Left lung (tissue), 4 donors: ENCODE measurements at regions not wholly inside any gene's neighbourhood (a gene's known extent, or its start where the extent isn't known, plus 50 kb on each side); places are given as distances from the start of the nearest gene placed in this dataset.

Source experiments
- ATAC-seq: fragments of 200-7000 bp; cut with Tn5 transposase; one replicate; pipeline ENCODE4 v1.9.1; 2020; ENCODE audit warnings: moderate library complexity
- DNase-seq, 4 donors: peaks; one replicate each; pipeline ENCODE4 v3.0.0-alpha.2; 2013 to 2020
- H3K27ac ChIP-seq, 2 donors: fragments of 200-600 bp; sonication (generic) in 1 of 2; one replicate each; pipeline versions ENCODE4 v1.5.0 to v1.8.0; 2020 to 2021
- H3K27me3 ChIP-seq, 2 donors: fragments of 200-600 bp; sonication (generic) in 1 of 2; one replicate each; pipeline versions ENCODE4 v1.5.0 to v1.8.0; 2020 to 2021
- H3K36me3 ChIP-seq, 2 donors: fragments of 200-600 bp; sonication (generic) in 1 of 2; one replicate each; pipeline versions ENCODE4 v1.5.0 to v1.8.0; 2020 to 2021
- H3K4me1 ChIP-seq, 2 donors: fragments of 200-600 bp; one replicate each; pipeline ENCODE4 v1.8.0; 2021
- H3K4me3 ChIP-seq, 2 donors: fragments of 200-600 bp; sonication (generic) in 1 of 2; one replicate each; pipeline versions ENCODE4 v1.5.0 to v1.8.0; 2020 to 2021; ENCODE audit warnings: mild to moderate bottlenecking in 1 of 2
- H3K9me3 ChIP-seq, 2 donors: fragments of 200-600 bp; sonication (generic) in 1 of 2; one replicate each; pipeline versions ENCODE4 v1.5.0 to v1.8.0; 2020 to 2021
- CTCF ChIP-seq, 2 donors: fragments of 200-600 bp; sonication (generic) in 1 of 2; IDR thresholded peaks; one replicate each; pipeline versions ENCODE4 v1.5.0 to v1.8.0; 2021; ENCODE audit warnings: antibody characterized with exemption in 2 of 2
- intact Hi-C, 2 donors: fragments of 100-400 bp; cut with DNase I; formaldehyde crosslinking; loops; one replicate each; pipeline versions ENCODE4 v1.11.2 to v1.14.2; 2022
- donor health status: DM: no; HTN: yes; CAD: no.
- donor health status: DM: no; HTN: no; CAD: no.

DNA sequence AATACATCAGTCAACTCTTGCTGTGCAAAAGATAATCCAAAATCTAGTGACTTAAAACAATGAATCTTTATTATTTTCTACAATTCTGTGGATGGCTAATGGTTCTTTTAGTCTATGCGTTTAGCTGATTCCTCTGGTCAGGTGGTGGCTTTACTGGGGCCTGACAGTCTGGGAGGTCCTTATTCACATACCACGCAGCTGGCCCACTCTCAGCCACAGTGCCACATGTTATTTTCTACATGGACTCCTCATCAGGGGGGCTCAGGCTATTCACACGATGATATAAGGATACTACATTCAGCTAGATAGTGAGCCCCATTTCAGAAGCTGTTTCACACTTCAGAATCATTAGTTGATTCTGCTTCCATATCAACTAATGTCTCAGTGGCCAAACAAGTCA, 287.5 kb upstream of the MGAT4C start:
- ATAC-seq (no peak), DNase-seq (no peak)
- no peaks in the 10 kb centered on the region for H3K4me1 ChIP-seq
- no peak overlapping the region for H3K4me3 ChIP-seq
- TF ChIP-seq CTCF (IDR thresholded peaks at IDR 0.05), result no peak
- no peak overlapping the region for H3K27ac ChIP-seq
- peaks cover 0 to 5% of the 10 kb centered on the region in 2 donors for H3K9me3 ChIP-seq
- no peaks in the 10 kb centered on the region for H3K27me3 ChIP-seq
- H3K36me3 ChIP-seq, result no peaks in the 10 kb centered on the region
- intact Hi-C loops, result no loop called here

DNA sequence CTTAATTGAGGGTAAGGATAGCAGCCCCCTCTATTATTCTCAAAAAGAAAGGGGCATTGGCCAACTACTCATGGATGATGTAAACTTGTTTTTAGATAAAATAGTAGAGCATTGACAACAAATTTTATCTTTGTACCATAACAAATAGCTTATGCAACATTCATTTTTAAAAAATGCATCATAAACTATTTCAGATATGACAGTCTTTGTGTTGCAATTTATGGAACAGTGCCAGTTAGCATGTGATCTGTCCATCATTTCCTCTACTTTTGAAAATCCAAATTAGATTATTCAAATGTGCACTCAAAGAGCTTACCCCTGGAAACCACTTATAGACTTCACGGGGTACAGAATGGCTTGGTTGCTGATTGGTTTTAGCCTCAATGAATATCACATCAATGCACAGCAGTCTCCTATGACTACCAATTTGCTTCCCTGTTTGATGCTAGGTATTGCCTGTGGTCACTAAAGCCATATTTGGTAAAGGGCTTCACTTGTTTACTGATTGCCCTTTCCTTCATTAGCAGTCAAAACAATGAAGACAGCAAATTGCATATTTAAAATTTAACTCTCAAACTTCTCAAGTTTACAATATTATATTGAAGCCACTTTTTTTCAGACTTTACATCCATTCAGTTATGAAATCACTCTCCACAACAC, 274.9 kb upstream of the MGAT4C start:
- intact Hi-C loops, result no loop called here
- Histone ChIP-seq H3K4me3 (no peak overlapping the region), H3K4me1 (no peaks in the 10 kb centered on the region), H3K36me3 (no peaks in the 10 kb centered on the region), H3K27ac (no peak overlapping the region), H3K27me3 (no peaks in the 10 kb centered on the region), H3K9me3 (peaks cover 0 to 4% of the 10 kb centered on the region in 2 donors)
- no peak for TF ChIP-seq CTCF (IDR thresholded peaks at IDR 0.05)
- ATAC-seq, result no peak
- DNase-seq, result no peak

- Histone ChIP-seq H3K36me3 (no peaks in the 10 kb centered on the region), H3K27me3 (no peaks in the 10 kb centered on the region), H3K27ac (no peak overlapping the region), H3K4me3 (no peak overlapping the region), H3K9me3 (peaks cover 0 to 34% of the 10 kb centered on the region in 2 donors), H3K4me1 (no peaks in the 10 kb centered on the region)
- intact Hi-C loops, result no loop called here
- ATAC-seq (no peak), DNase-seq (peak in 1 of 4 donors; percentile 38)
- no peak for TF ChIP-seq CTCF (IDR thresholded peaks at IDR 0.05)
These were observed 269.9 kb upstream of the MGAT4C start for GRCh38 chr12:86526060-86526595.

DNA sequence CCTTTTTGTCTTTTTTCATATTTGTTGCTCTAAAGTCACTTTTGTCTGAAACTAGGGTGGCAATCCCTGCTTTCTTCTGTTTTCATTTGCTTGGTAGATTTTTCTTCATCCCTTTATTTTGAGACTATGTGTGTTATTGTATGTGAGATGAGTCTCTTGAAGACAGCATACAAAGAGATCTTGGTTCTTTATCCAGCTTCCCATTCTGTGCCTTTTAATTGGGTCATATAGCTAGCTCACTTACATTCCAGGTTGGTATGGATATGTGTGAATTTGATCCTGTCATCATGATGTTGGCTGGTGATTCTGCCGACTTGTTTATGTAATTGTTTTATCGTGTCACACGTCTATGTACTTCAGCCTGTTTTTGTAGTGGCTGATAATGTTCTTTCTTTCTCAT, 267.7 kb upstream of the MGAT4C start:
- H3K36me3 ChIP-seq, result no peaks in the 10 kb centered on the region
- TF ChIP-seq CTCF (IDR thresholded peaks at IDR 0.05), result no peak
- H3K4me3 ChIP-seq, result no peak overlapping the region
- no peaks in the 10 kb centered on the region for H3K4me1 ChIP-seq
- no peak for DNase-seq
- no peak overlapping the region for H3K27ac ChIP-seq
- H3K9me3 ChIP-seq, result peaks cover 0 to 34% of the 10 kb centered on the region in 2 donors
- H3K27me3 ChIP-seq, result no peaks in the 10 kb centered on the region
- intact Hi-C loops, result no loop called here
- no peak for ATAC-seq

GRCh38 chr12:86521870-86522269, 265.7 kb upstream of the MGAT4C start:
- ATAC-seq, result no peak
- H3K4me3 ChIP-seq, result no peak overlapping the region
- no peaks in the 10 kb centered on the region for H3K36me3 ChIP-seq
- TF ChIP-seq CTCF (IDR thresholded peaks at IDR 0.05), result no peak
- intact Hi-C loops, result no loop called here
- H3K4me1 ChIP-seq, result no peaks in the 10 kb centered on the region
- no peak for DNase-seq
- no peaks in the 10 kb centered on the region for H3K27me3 ChIP-seq
- peaks cover 0 to 34% of the 10 kb centered on the region in 2 donors for H3K9me3 ChIP-seq
- H3K27ac ChIP-seq, result no peak overlapping the region
